NB4 (cell line): ENCODE measurements at regions not wholly inside any gene's neighbourhood (a gene's known extent, or its start where the extent isn't known, plus 50 kb on each side); places are given as distances from the start of the nearest gene placed in this dataset.

Experiments
- MYC ChIP-seq: IDR thresholded peaks from 2 replicates; pipeline ENCODE4 v1.6.1; 2011; ENCODE audit warnings: low read depth, low read length
- POLR2A ChIP-seq: IDR thresholded peaks from 2 replicates; pipeline ENCODE4 v1.6.1; 2011; ENCODE audit warnings: mild to moderate bottlenecking; ENCODE audit not compliant: insufficient read length; ENCODE audit errors: extremely low read depth
- TF ChIP-seq, protein P1 (sequence below): IDR thresholded peaks from 2 replicates; pipeline ENCODE4 v1.6.1; 2011; ENCODE audit warnings: low read depth, low read length
- TF ChIP-seq, protein P2 (sequence below): IDR thresholded peaks from one replicate; pipeline ENCODE4 v1.5.1; 2012; ENCODE audit warnings: low read depth, low read length

DNA sequence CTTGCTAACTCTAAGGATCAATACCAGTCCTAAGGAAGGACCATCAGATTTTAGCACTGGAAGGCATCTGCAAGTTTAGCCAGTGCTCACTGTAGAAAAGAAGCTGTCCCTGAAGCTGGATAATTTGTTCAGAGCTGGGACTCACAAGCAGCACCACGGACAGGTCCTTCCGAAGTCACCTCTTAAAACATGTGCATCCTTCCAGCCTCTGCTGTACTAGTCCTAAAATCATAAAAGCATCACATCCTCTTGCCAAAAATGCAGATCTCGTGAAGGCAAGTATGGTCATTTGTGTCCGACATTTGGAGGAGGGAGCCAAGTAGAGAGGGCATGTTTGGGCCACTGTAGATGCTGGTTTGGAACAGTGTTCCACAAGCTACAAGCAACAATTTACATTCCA is 506.9 kb downstream of the RBFOX1 start:
- TF ChIP-seq, protein P1, sequence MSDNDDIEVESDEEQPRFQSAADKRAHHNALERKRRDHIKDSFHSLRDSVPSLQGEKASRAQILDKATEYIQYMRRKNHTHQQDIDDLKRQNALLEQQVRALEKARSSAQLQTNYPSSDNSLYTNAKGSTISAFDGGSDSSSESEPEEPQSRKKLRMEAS, result no peak
- no peak for TF ChIP-seq POLR2A
- TF ChIP-seq, protein P2, sequence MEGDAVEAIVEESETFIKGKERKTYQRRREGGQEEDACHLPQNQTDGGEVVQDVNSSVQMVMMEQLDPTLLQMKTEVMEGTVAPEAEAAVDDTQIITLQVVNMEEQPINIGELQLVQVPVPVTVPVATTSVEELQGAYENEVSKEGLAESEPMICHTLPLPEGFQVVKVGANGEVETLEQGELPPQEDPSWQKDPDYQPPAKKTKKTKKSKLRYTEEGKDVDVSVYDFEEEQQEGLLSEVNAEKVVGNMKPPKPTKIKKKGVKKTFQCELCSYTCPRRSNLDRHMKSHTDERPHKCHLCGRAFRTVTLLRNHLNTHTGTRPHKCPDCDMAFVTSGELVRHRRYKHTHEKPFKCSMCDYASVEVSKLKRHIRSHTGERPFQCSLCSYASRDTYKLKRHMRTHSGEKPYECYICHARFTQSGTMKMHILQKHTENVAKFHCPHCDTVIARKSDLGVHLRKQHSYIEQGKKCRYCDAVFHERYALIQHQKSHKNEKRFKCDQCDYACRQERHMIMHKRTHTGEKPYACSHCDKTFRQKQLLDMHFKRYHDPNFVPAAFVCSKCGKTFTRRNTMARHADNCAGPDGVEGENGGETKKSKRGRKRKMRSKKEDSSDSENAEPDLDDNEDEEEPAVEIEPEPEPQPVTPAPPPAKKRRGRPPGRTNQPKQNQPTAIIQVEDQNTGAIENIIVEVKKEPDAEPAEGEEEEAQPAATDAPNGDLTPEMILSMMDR, result no peak
- no peak for TF ChIP-seq MYC
